ENCODE measurements at regions not wholly inside any gene's neighbourhood (a gene's known extent, or its start where the extent isn't known, plus 50 kb on each side); places are given as distances from the start of the nearest gene placed in this dataset.
A peak's percentile ranks its signal among the peaks of the same experiment; 100 is the strongest.
"Not testable (repeated sequence)": the region's sequence is repeated elsewhere in the genome, so short reads cannot be mapped to it uniquely, and the experiment has no call there.

DNA sequence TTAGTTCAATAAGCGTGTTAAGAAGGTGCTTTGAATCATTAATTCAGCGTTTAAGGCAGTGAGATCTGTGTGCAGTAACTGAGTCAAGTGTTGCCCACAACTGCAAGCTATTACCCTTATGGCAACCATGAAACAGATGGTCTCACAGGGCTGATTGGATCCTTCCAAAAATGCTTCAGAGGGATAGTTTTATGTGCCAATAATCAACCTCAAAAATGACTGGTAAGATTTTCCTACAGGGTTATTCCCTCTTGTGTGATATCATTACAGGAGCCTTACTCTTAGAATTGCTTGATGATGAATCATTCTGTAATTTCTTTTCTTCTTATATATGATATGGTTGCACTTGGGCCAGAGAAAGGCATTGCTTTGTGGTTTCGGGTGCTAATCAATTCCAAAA lies 1299.2 kb upstream of the ATXN8OS start:
- peak; percentile 20 for DNase-seq (ENCODE audit: low read depth)

- no peak for DNase-seq (ENCODE audit: low read depth)
These were observed 1301.5 kb upstream of the ATXN8OS start for GRCh38 chr13:68806125-68806524.

DNA sequence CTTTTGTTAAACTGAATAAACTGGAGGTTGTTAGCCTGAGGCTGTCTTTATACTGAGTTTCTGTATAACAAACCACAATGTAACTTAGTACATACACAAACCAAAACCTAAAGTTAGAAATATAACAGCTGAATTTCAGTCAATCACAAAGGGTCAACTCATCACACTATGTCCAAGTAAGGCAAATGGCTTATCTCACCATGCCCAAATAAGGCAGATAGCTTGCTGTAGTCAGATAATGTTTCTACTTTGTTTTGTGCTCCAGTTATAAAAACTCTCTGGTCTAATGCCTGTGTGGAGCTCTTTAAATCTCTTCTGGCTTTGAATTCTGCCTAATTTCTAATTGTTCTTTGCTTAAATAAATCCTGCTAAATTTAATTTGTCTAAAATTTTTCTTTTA lies 1323.4 kb upstream of the ATXN8OS start:
- no peak for DNase-seq (ENCODE audit: low read depth)

DNA sequence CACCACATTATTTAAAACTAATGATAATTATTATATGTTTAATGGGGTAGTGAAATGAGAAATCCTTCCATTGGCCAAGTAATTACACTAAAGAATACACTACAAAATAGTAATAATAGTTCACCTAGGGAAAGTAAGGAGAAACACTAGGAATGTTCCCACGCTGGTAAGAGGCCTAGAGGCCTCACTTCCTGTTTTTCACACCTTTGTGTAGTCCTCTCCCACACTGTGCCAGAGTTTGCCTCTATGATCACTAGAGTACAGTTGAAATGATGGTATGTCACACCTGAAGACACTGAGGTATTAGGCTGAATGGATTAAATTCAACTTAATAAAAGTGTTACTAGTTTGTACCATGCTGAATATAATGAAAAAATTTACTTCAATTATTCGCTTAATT lies 1348.0 kb upstream of the ATXN8OS start:
- DNase-seq (ENCODE audit: low read depth): no peak

DNA sequence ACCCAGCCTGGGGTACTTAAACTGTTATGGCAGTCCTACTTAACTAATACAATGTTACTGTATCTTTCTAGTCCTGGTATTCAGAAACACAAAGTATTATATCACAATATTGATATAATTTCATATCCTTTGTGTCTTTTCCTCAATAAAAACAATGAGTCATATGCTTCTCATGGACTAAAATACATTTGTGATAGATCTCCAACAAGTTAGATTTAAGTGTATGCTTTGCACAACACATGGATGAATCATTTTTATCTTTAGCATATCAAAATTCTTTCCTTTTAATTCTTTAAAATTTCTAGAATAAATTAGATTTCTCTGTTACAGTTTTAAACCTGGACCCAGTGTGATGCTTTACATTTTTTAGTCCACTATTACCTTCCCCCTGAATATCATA lies 1357.8 kb upstream of the ATXN8OS start:
- DNase-seq (ENCODE audit: low read depth): peak; percentile 2

DNA sequence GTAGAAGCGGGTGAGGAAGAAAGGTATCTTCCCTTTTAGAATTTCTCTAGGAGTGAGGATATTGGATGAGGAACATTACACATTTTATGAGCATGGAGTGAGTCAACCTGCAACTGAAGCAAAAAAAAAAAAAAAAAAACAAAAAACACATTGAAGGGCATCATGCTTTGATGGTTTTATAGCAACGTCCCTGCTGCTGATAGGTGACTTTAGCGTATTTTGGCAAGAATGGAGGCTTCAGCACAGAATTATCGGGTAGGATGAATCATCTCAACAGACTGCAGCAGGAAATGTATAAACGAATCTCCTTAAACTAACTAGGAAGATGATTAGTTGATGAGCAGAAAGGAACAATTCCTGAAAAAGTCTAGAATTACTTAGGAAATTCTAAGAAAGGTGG lies 1359.6 kb upstream of the ATXN8OS start:
- DNase-seq (ENCODE audit: low read depth): peak; percentile 33

- DNase-seq (ENCODE audit: low read depth): no peak
These were observed 1362.1 kb upstream of the ATXN8OS start for GRCh38 chr13:68745502-68745901.

GRCh38 chr13:68736961-68737360 lies 1370.7 kb upstream of the ATXN8OS start:
- peak; percentile 15 for DNase-seq (ENCODE audit: low read depth)

- no peak for DNase-seq (ENCODE audit: low read depth)
These were observed 1379.8 kb upstream of the ATXN8OS start for GRCh38 chr13:68727798-68728197.

- peak; percentile 63 for DNase-seq (ENCODE audit: low read depth)
These were observed 1380.5 kb upstream of the ATXN8OS start for GRCh38 chr13:68727165-68727564.

DNA sequence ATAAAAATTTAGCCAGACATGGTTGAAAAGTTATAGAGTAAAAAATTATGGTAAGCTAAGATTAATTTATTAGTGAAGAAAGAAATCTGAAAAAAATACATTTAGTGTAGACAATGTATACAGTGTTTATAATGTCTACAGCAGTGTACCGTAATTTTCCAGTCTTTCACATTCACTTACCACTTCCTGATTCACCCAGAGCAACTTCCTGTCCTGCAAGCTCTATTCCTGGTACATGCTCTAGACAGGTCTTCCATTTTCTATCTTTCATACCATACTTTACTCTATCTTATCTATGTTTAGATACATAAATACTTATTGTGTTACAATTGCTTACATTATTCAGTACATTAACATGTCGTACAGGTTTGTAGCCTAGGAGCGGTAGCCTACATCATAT lies 1387.8 kb upstream of the ATXN8OS start:
- no peak for DNase-seq (ENCODE audit: low read depth)

DNA sequence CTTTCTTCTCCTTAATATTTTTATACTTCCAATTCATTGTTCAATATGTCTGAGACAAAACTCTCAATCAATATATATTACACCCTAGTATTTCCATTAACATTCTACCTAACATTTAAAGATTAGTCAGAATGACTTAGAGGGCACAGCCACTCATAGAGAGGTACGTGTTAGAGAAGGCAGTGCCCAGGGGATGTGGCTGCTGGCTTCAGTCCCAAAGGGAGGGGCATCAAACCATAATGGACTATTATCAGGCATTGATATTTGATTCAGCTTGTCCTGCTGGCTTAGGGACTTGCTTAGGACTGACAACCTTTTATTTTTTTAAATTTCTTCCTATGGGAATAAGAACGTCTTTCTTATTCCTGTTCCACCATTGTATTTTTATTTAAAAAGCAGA lies 1392.0 kb upstream of the ATXN8OS start:
- DNase-seq (ENCODE audit: low read depth): peak; percentile 5

DNA sequence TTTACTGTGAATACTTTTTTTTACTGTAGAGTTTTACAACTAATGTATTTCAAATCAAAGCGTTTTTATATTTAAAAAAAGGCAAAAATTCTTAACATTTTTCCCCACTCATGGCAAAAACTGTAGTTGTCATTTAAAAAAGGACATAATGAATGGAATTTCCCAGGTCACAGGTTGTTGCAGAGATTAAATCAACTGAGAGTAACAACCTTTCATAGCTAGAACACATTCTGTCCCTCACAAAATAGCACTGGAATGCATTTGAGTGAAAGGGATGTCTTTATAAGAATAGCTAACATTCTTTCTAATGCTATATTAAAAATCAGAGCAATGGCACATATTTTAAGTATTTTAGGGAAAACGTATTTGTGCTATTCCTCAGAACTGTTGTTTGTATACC lies 1393.3 kb upstream of the ATXN8OS start:
- no peak for DNase-seq (ENCODE audit: low read depth)

DNA sequence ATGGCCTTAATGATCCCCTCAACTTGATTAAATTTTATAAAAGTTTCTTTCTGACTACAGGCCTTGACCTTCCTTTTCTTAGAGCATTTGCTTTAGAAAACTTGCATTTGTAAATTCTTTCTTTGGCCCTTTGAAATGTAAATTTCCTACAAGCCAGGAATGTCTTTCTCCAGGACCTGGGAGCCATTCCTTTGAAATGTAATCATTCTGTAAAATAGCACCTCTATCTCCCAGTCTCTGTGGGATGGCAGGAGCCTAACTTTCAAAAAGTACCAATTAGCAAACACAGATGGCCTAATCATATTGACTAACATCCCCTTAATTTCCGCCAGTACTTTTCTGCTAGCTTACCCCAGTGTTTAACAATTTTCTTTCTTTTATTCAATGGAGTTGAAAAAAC lies 1394.2 kb upstream of the ATXN8OS start:
- DNase-seq (ENCODE audit: low read depth): no peak

- DNase-seq (ENCODE audit: low read depth): no peak
These were observed 1399.2 kb upstream of the ATXN8OS start for GRCh38 chr13:68708336-68708908.

GRCh38 chr13:68706044-68706443 lies 1401.6 kb upstream of the ATXN8OS start:
- not testable (repeated sequence) for DNase-seq (ENCODE audit: low read depth)

- peak; percentile 40 for DNase-seq (ENCODE audit: low read depth)
These were observed 1410.1 kb upstream of the ATXN8OS start for GRCh38 chr13:68697551-68697950.

DNA sequence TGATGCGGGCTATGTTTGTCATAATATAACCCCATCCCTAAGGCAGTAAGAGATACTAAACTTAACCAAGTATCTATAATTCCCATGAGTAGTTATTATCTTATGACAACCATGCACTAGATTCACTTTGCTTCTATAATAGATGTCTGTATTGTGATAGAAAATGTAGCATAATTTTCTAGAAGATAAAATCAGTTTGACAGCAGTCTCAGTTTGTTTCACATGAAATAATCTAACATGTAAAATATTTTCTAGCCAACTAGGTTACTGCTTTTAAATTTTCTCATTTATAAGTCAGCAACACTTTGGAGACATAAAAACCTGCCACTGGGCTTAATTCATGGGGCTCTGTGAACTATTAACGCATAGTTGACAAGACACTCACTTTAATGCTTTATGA lies 1410.7 kb upstream of the ATXN8OS start:
- DNase-seq (ENCODE audit: low read depth): no peak

DNA sequence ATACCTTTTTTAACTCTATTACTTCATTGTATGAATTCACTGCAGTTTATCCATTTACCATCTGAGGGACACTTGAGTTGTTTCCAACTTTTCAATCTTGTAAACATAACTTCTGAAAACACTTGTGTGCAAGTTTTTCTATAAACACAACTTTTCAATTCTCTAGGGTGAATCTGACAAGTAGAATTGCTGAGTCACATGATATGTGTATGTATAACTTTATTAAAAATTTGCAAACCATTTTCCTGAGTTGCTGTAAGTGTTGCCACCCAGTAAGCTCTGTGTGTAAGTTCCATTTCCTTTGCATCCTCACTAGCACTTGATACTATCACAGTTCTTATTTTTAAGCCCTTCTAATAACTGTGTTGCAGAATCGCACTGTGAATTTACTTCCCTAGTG lies 1415.6 kb upstream of the ATXN8OS start:
- no peak for DNase-seq (ENCODE audit: low read depth)

GRCh38 chr13:68690567-68690966 lies 1417.1 kb upstream of the ATXN8OS start:
- no peak for DNase-seq (ENCODE audit: low read depth)

GRCh38 chr13:68676513-68677115 lies 1431.0 kb upstream of the ATXN8OS start:
- DNase-seq (ENCODE audit: low read depth): no peak

GRCh38 chr13:68675209-68675608 lies 1432.4 kb upstream of the ATXN8OS start:
- DNase-seq (ENCODE audit: low read depth): no peak

GRCh38 chr13:68667863-68668262 lies 1437.7 kb upstream of the PCDH9 start:
- DNase-seq (ENCODE audit: low read depth): no peak

DNA sequence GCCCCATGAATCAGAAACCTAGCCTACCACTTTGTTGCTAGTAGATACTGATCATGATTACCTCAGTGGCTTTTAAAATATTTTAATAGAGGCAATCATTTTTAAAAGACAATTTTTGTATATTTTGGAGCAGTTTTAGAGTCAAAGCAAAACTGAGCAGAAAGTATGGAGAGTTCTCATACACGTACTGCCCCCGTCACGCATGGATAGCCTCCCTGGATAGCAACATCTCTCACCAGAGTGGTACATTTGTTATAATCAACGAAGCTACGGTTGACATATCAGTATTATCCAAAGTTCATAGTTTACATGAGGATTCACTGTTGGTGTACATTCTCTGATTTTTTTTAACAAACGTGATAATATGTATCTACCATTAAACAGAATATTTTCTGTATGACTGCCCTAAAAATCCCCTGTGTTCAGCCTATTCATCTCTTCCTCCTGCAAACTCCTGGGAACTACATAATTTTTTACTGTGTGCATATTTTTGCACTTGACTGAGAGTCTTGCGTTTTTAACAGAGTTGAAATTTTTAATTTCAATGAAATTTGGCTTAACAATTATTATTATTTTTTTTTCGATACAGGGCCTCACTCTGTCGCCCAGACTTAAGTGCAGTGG lies 1436.8 kb upstream of the PCDH9 start:
- no peak for DNase-seq (ENCODE audit: low read depth)
